Heart left ventricle (tissue), 16 donors: ENCODE measurements at regions not wholly inside any gene's neighbourhood (a gene's known extent, or its start where the extent isn't known, plus 50 kb on each side); places are given as distances from the start of the nearest gene placed in this dataset.
"Not testable (repeated sequence)": the region's sequence is repeated elsewhere in the genome, so short reads cannot be mapped to it uniquely, and the experiment has no call there.

Source experiments
- ATAC-seq, 4 donors: fragments of 200-7000 bp; cut with Tn5 transposase; one replicate each; pipeline ENCODE4 v1.9.1; 2020 to 2022; ENCODE audit warnings: moderate library complexity in 4 of 4, mild to moderate bottlenecking in 3 of 4, moderate number of reproducible peaks in 1 of 4
- DNase-seq, 5 donors: peaks; one replicate each; pipeline ENCODE4 v3.0.0-alpha.2; 2020
- H3K27ac ChIP-seq, 12 donors: fragments of 200-600 bp; sonication (generic) in 4 of 12; one replicate each; pipeline versions ENCODE4 v1.5.0 to v1.8.0; 2016 to 2022; ENCODE audit warnings: mild to moderate bottlenecking in 2 of 12
- H3K27me3 ChIP-seq, 9 donors: fragments of 200-600 bp; sonication (generic) in 2 of 9; one replicate each; pipeline versions ENCODE4 v1.5.1 to v1.8.0; 2016 to 2022; ENCODE audit warnings: mild to moderate bottlenecking in 3 of 9
- H3K36me3 ChIP-seq, 9 donors: fragments of 200-600 bp; sonication (generic) in 2 of 9; one replicate each; pipeline versions ENCODE4 v1.5.0 to v1.8.0; 2018 to 2022; ENCODE audit warnings: mild to moderate bottlenecking in 2 of 9
- H3K4me1 ChIP-seq, 12 donors: fragments of 200-600 bp; sonication (generic) in 4 of 12; one replicate each; pipeline versions ENCODE4 v1.5.0 to v1.8.0; 2016 to 2022; ENCODE audit warnings: mild to moderate bottlenecking in 3 of 12
- H3K4me3 ChIP-seq, 12 donors: fragments of 200-600 bp; sonication (generic) in 4 of 12; one replicate each; pipeline versions ENCODE4 v1.5.0 to v1.8.0; 2017 to 2022; ENCODE audit warnings: mild to moderate bottlenecking in 9 of 12, moderate library complexity in 4 of 12
- H3K9me3 ChIP-seq, 12 donors: fragments of 200-600 bp; sonication (generic) in 4 of 12; one replicate each; pipeline versions ENCODE4 v1.5.0 to v1.8.0; 2016 to 2022; ENCODE audit warnings: mild to moderate bottlenecking in 1 of 12
- POLR2A ChIP-seq, 2 donors: fragments of 450-650 bp; IDR thresholded peaks; one replicate each; pipeline ENCODE4 v1.6.1; 2017; ENCODE audit warnings: antibody characterized with exemption in 2 of 2, mild to moderate bottlenecking in 2 of 2, moderate library complexity in 2 of 2
- WGBS, 4 donors: extraction: QIAGEN DNeasy Blood & Tissue Kit in 2 of 4; methylation state at CpG; one replicate each; pipeline versions ENCODE4 v1.1.5 to v1.1.7; 2013 to 2018; 5-methylcytosine and 5-hydroxymethylcytosine counted together
- intact Hi-C, 10 donors: fragments of 100-400 bp; cut with DNase I; formaldehyde crosslinking; loops; one replicate each; pipeline versions ENCODE4 v1.11.1 to v1.14.2; 2022
- TF ChIP-seq, protein P1 (sequence below), 12 donors: fragments of 200-600 bp; sonication (generic) in 4 of 12; IDR thresholded peaks; one replicate each; pipeline versions ENCODE4 v1.5.0 to v1.8.0; 2018 to 2022; ENCODE audit warnings: antibody characterized with exemption in 12 of 12, mild to moderate bottlenecking in 5 of 12
- donor health status: ischemic (EF 13 %, LVEDD 7.1; RV severe dilation, severe dysfunction).
- donor health status: healthy with polysubstance abuse.
- donor health status: DM: no; HTN: yes; CAD: no.
- donor health status: DM: no; HTN: no; CAD: no.
- donor health status: ischemic (EF 25% LVEDD 6.9; RV normal size, moderate dysfunction).
- donor health status: ischemic (EF 25% LVEDD 5.7; RV mildly dilated, moderate dysfunction).
- donor health status: healthy.
- donor health status: DM: yes; HTN: yes; CAD: no.
- donor health status: ischemic (EF 35%, LVEDD 5.7; RV mildly dilated, moderate dysfunction).
- donor health status: nonischemic (EF 11% LVEDD 7.7; RV severe dilation, severe dysfunction).
- donor health status: DM: yes; HTN: yes; CAD: no.
- donor health status: PGD.
- donor health status: ischemic (EF 29% LVEDD 5.4; RV normal size, mild dysfunction).
- donor health status: nonischemic (EF 23%, LVEDD 6.1; RV moderate dilation, normal function).

DNA sequence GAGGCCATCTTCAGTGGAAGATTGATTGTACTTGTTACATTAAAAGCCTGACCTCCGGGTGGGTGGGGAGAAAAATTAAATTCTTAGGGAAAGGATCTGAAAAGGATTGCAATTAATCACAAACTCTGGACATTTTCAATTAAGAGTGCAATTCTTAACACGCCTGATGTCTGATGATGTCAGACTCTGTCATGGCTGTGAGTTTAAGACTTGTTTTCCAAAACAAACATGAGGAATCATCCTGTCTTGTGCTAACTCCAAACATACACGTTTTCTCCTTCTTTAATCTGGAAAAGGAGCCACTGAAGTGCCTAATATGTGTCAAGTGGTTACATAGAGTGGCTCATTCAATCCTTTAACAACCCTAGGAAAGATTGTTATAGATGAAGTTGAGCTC is 60.4 kb upstream of the SMIM23 start:
- ATAC-seq = peak in 1 of 4 donors; percentile 74
- Histone ChIP-seq H3K27me3 (no peaks in the 10 kb centered on the region), H3K27ac (peak overlapping the region in 1 of 12 donors; percentile 47), H3K4me3 (no peak overlapping the region), H3K4me1 (peaks cover 0 to 7% (median 0%) of the 10 kb centered on the region in 12 donors), H3K9me3 (peaks cover 0 to 35% (median 15%) of the 10 kb centered on the region in 12 donors), H3K36me3 (peaks cover 0 to 8% (median 0%) of the 10 kb centered on the region in 9 donors)
- WGBS, 4 donors = 65 to 72% (median 69%) methylated on average over 3 of the region's 3 CpGs
- DNase-seq = no peak
- TF ChIP-seq, protein P1, sequence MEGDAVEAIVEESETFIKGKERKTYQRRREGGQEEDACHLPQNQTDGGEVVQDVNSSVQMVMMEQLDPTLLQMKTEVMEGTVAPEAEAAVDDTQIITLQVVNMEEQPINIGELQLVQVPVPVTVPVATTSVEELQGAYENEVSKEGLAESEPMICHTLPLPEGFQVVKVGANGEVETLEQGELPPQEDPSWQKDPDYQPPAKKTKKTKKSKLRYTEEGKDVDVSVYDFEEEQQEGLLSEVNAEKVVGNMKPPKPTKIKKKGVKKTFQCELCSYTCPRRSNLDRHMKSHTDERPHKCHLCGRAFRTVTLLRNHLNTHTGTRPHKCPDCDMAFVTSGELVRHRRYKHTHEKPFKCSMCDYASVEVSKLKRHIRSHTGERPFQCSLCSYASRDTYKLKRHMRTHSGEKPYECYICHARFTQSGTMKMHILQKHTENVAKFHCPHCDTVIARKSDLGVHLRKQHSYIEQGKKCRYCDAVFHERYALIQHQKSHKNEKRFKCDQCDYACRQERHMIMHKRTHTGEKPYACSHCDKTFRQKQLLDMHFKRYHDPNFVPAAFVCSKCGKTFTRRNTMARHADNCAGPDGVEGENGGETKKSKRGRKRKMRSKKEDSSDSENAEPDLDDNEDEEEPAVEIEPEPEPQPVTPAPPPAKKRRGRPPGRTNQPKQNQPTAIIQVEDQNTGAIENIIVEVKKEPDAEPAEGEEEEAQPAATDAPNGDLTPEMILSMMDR (IDR thresholded peaks at IDR 0.05) = no peak
- no peak for TF ChIP-seq POLR2A (IDR thresholded peaks at IDR 0.05)
- intact Hi-C loops = no loop called here

DNA sequence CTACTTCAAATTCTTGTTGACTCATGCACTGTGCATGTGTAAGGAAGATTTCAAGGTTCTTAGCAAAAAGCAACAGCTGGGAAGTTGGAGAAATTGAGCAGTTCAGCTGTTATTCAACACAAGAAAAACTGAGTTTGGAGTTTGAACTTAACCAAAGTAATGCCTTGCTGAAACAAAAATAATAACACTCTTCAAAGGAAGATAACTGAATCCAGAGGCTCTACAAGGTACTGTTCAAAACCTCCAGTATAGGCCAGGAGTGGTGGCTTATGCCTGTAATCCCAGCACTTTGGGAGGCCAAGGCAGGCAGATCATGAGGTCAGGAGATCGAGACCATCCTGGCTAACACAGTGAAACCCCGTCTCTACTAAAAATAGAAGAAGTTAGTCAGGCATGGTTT is 58.8 kb upstream of the SMIM23 start:
- intact Hi-C loops, H3K36me3 ChIP-seq, H3K4me3 ChIP-seq, ATAC-seq, H3K27ac ChIP-seq, H3K4me1 ChIP-seq, DNase-seq, H3K27me3 ChIP-seq: not testable (repeated sequence)
- whole genome bisulfite sequencing, 4 donors = 81 to 89% (median 82%) methylated on average over 2 of the region's 2 CpGs
- peaks cover 0 to 43% (median 15%) of the 10 kb centered on the region in 12 donors for H3K9me3 ChIP-seq

DNA sequence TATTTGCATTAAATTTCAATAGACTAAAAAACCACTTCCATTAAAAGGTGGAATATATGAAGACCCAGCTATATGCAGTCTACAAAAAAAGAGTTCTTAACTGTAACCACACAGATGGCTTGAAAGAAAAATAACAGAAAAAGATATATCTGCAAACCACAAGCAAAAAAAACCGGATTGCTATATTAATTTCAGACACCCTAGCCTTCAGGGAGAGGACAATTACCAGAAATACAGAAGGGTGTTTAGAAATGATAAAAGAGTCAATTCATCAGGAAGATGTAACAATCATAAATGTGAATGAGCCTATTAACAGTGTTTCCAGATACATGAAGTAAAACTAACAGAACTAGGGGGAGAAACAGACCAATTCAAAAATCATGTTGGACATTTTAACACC is 56.9 kb upstream of the SMIM23 start:
- 62 to 76% (median 68%) methylated on average over 1 of the region's 1 CpG for WGBS, 4 donors
- intact Hi-C loops = no loop called here
- Histone ChIP-seq H3K4me3 (no peak overlapping the region), H3K27me3 (no peaks in the 10 kb centered on the region), H3K4me1 (peaks cover 0 to 8% (median 0%) of the 10 kb centered on the region in 12 donors), H3K27ac (peak overlapping the region in 1 of 12 donors; percentile 58), H3K36me3 (peaks cover 0 to 8% (median 0%) of the 10 kb centered on the region in 9 donors), H3K9me3 (peaks cover 0 to 43% (median 15%) of the 10 kb centered on the region in 12 donors)
- no peak for DNase-seq
- no peak for TF ChIP-seq POLR2A (IDR thresholded peaks at IDR 0.05)
- TF ChIP-seq, protein P1 (IDR thresholded peaks at IDR 0.05) = no peak
- ATAC-seq = no peak
